Common myeloid progenitor, CD34-positive (primary cell): ENCODE measurements at regions not wholly inside any gene's neighbourhood (a gene's known extent, or its start where the extent isn't known, plus 50 kb on each side); places are given as distances from the start of the nearest gene placed in this dataset.

Experiments
- CTCF ChIA-PET: fragments of 350-600 bp; sonication (Branson Sonifier 250); formaldehyde crosslinking; loops from one replicate; lab custom pipeline; 2021; ENCODE audit warnings: antibody characterized with exemption; lab: Charles Lee
- POLR2A ChIA-PET: fragments of 350-600 bp; sonication (Branson Sonifier 250); formaldehyde crosslinking; loops from one replicate; lab custom pipeline; 2021; ENCODE audit warnings: antibody characterized with exemption; lab: Charles Lee
- DNase-seq, 3 donors: peaks; one replicate each; pipeline versions ENCODE4 v3.0.0 to v3.0.0-alpha.2; 2013
- H3K27ac ChIP-seq, 2 experiments: 1 replicate in 1 of 2; 2 replicates in 1 of 2; pipeline ENCODE4 v1.7.0; 2013; ENCODE audit warnings: inconsistent platforms in 2 of 2, low read length in 2 of 2, mild to moderate bottlenecking in 2 of 2, low read depth in 1 of 2, moderate library complexity in 1 of 2; ENCODE audit not compliant: severe bottlenecking in 2 of 2, insufficient read depth in 1 of 2, poor library complexity in 1 of 2
- H3K27me3 ChIP-seq, 5 experiments: replicated peaks in 2 of 5; 1 replicate in 3 of 5; 2 replicates in 2 of 5; pipeline versions ENCODE4 v1.6.1 to v1.7.0; 2013; ENCODE audit warnings: low read length in 4 of 5, mild to moderate bottlenecking in 2 of 5, moderate library complexity in 2 of 5, inconsistent platforms in 1 of 5; ENCODE audit not compliant: insufficient read depth in 5 of 5, control insufficient read depth in 4 of 5
- H3K36me3 ChIP-seq, 4 experiments: 1 replicate in 2 of 4; 2 replicates in 2 of 4; pipeline versions ENCODE4 v1.6.1 to v1.7.0; 2013; ENCODE audit warnings: low read length in 3 of 4, control low read depth in 1 of 4, mild to moderate bottlenecking in 1 of 4; ENCODE audit not compliant: control insufficient read depth in 4 of 4, insufficient read depth in 4 of 4
- H3K4me1 ChIP-seq, 4 experiments: 1 replicate in 3 of 4; 2 replicates in 1 of 4; pipeline versions ENCODE4 v1.6.1 to v1.7.1; 2013; ENCODE audit warnings: low read length in 3 of 4, mild to moderate bottlenecking in 3 of 4, control low read depth in 1 of 4, inconsistent platforms in 1 of 4, moderate library complexity in 1 of 4; ENCODE audit not compliant: control insufficient read depth in 4 of 4, insufficient read depth in 4 of 4; ENCODE audit errors: control extremely low read depth in 1 of 4
- H3K4me3 ChIP-seq, 7 experiments: 1 replicate in 4 of 7; 2 replicates in 3 of 7; pipeline versions ENCODE4 v1.5.1 to v1.7.0; 2013; ENCODE audit warnings: mild to moderate bottlenecking in 7 of 7, low read length in 6 of 7, moderate library complexity in 6 of 7, inconsistent platforms in 2 of 7, low read depth in 2 of 7, control low read depth in 1 of 7; ENCODE audit not compliant: insufficient read depth in 4 of 7, control insufficient read depth in 1 of 7; ENCODE audit errors: extremely low read depth in 1 of 7
- H3K9me3 ChIP-seq, 5 experiments: 1 replicate in 4 of 5; 2 replicates in 1 of 5; pipeline versions ENCODE4 v1.6.1 to v1.7.1; 2013; ENCODE audit warnings: low read length in 4 of 5, mild to moderate bottlenecking in 2 of 5, inconsistent platforms in 1 of 5, low read depth in 1 of 5, moderate library complexity in 1 of 5; ENCODE audit not compliant: control insufficient read depth in 4 of 5, insufficient read depth in 2 of 5; ENCODE audit errors: control extremely low read depth in 1 of 5
- WGBS: methylation state at CpG from one replicate; pipeline ENCODE4 v1.1.5; 2013; ENCODE audit not compliant: insufficient coverage; 5-methylcytosine and 5-hydroxymethylcytosine counted together

DNA sequence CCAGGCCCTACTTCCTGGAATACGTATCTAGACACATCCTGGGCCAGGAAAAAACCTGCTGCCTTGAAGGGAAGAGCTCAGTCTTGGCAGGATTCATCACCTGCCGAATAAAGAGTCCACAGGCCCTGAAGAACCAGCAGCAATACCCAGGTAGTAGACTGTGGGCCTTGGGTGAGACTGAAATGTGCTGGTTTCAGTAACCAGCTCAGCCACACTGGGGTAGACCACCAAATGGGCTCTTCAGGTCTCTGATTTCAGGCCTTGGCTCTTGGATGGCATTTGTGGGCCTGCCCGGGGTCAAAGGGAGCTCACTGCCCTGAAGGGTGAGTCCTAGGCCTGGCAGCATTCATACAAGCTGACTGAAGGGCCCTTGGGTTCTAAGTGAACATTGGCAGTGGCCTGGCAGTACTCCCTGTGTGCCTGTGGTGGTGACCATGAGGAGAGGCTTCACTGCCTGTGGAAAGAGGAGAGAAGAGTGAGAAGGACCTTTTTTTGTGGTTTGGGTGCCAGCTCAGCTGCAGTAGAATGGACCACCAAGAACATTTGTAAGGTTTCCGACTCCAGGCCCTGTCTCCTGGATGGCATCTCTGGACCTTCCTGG is 175.1 kb downstream of the ANKRD30B start:
- Histone ChIP-seq H3K4me3 (no peak overlapping the region), H3K36me3 (no peaks in the 10 kb centered on the region), H3K9me3 (peaks cover 0 to 5% (median 0%) of the 10 kb centered on the region in 5 experiments), H3K27me3 (no peaks in the 10 kb centered on the region), H3K27ac (no peak overlapping the region), H3K4me1 (no peaks in the 10 kb centered on the region)
- WGBS, result 87% methylated on average over 4 of the region's 4 CpGs
- CTCF ChIA-PET, result no interaction called here
- no peak for DNase-seq
- POLR2A ChIA-PET, result no interaction called here

- ChIA-PET POLR2A (no interaction called here), CTCF (no interaction called here)
- Histone ChIP-seq H3K4me1 (no peaks in the 10 kb centered on the region), H3K9me3 (peaks cover 0 to 7% (median 0%) of the 10 kb centered on the region in 5 experiments), H3K4me3 (no peak overlapping the region), H3K36me3 (no peaks in the 10 kb centered on the region), H3K27ac (no peak overlapping the region), H3K27me3 (no peaks in the 10 kb centered on the region)
- no peak for DNase-seq
- 100% methylated on average over 2 of the region's 4 CpGs for WGBS
These were observed 176.3 kb downstream of the ANKRD30B start for GRCh38 chr18:14924226-14924625.

DNA sequence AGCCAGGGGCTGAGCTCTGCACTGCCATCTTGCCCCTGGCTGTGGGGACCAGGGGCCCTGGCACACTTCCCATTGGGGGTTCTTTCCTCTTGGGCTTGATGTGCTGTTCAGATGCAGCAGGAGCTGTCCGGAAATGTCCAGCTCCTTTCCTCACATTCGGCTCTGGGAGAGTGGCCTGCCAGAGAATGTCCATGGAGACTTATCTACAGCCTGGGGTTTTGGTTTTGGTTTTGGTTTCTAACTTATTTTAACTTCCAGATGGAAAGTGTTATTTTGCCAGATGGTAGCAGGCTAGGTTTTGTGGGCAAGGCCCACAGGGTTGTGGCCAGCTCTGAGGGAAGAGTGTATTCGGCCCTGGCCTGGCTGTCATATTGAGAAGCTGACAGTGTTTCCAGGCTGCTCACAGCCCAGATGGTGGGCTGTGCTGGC is 177.3 kb downstream of the ANKRD30B start:
- DNase-seq, result no peak
- Histone ChIP-seq H3K4me1 (no peaks in the 10 kb centered on the region), H3K36me3 (no peaks in the 10 kb centered on the region), H3K4me3 (no peak overlapping the region), H3K27me3 (no peaks in the 10 kb centered on the region), H3K27ac (no peak overlapping the region), H3K9me3 (peaks cover 0 to 7% (median 0%) of the 10 kb centered on the region in 5 experiments)
- ChIA-PET POLR2A (no interaction called here), CTCF (no interaction called here)
- WGBS, result 0% methylated on average over 1 of the region's 3 CpGs

GRCh38 chr18:14927701-14928100 is 179.7 kb downstream of the ANKRD30B start:
- ChIA-PET CTCF (no interaction called here), POLR2A (no interaction called here)
- WGBS, result 100% methylated on average over 1 of the region's 3 CpGs
- Histone ChIP-seq H3K4me3 (no peak overlapping the region), H3K27me3 (no peaks in the 10 kb centered on the region), H3K4me1 (no peaks in the 10 kb centered on the region), H3K27ac (no peak overlapping the region), H3K36me3 (no peaks in the 10 kb centered on the region), H3K9me3 (peaks cover 0 to 9% (median 0%) of the 10 kb centered on the region in 5 experiments)
- DNase-seq, result no peak

DNA sequence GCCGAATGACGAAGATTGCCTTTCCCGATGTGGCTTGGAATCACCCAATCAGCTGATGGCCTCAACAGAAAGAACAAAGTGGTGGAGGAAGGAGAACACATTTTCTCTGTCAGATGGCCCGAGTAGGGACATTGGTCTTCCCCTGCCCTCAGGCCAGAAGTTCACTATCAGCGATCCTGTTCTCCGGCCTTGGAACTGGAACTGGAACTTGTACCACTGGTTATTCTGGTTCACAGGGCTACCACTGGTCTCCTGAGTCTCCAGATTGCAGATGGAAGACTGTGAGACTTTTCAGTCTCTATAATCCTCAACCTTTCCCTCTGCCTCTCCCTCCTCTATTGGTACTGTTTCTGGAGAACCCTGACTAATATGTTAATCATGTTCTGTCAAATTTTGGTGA is 180.4 kb downstream of the ANKRD30B start:
- Histone ChIP-seq H3K4me1 (no peaks in the 10 kb centered on the region), H3K36me3 (no peaks in the 10 kb centered on the region), H3K4me3 (no peak overlapping the region), H3K27me3 (no peaks in the 10 kb centered on the region), H3K27ac (no peak overlapping the region), H3K9me3 (peaks cover 0 to 7% (median 0%) of the 10 kb centered on the region in 5 experiments)
- ChIA-PET POLR2A (no interaction called here), CTCF (no interaction called here)
- 95% methylated on average over 6 of the region's 6 CpGs for WGBS
- DNase-seq, result no peak

DNA sequence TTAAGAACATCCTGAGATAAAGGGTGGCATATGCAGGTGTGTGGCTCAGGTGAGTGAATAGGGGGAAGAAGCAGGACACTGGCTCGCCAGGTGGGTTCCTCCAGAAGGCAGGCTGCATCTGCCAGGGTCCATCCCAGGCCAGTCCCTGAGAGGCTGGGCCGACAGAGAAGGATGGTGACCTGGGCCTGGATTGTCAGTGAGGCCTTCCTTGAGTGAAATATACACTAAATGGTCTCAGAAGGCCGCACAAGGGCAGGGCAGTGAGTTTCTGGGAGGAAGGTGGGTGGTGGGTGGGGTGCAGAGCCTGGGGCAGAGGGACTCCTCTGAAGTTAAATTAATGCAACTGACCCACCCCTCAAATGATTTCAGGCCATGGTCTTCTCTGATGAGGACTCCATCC is 182.1 kb downstream of the ANKRD30B start:
- CTCF ChIA-PET, result no interaction called here
- no peak for DNase-seq
- POLR2A ChIA-PET, result no interaction called here
- Histone ChIP-seq H3K4me1 (no peaks in the 10 kb centered on the region), H3K27ac (no peak overlapping the region), H3K27me3 (no peaks in the 10 kb centered on the region), H3K9me3 (peaks cover 0 to 6% (median 0%) of the 10 kb centered on the region in 5 experiments), H3K36me3 (no peaks in the 10 kb centered on the region), H3K4me3 (no peak overlapping the region)
- 78% methylated on average over 3 of the region's 3 CpGs for WGBS

DNA sequence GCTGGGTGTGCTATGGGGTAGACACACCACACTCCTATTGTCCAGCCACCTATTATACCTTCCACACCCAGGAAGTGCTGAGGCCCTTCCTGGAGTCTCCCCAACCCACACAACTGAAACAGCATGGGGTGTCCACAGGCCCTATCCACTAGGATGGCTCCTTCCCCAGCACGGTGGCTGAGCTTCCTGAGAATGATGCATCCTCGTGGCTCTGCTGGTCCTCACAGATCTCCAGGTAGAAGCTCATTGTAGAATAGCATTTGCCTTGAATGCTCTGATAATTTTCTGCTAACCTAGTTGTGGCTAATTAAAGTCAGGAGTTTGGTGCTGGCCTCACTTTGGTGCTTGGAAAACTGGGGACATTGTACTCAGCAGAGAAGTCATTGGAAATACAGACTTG is 182.6 kb downstream of the ANKRD30B start:
- Histone ChIP-seq H3K27me3 (no peaks in the 10 kb centered on the region), H3K36me3 (no peaks in the 10 kb centered on the region), H3K27ac (no peak overlapping the region), H3K9me3 (peaks cover 0 to 6% (median 0%) of the 10 kb centered on the region in 5 experiments), H3K4me3 (no peak overlapping the region), H3K4me1 (no peaks in the 10 kb centered on the region)
- POLR2A ChIA-PET, result no interaction called here
- CTCF ChIA-PET, result no interaction called here
- 94% methylated on average over 2 of the region's 2 CpGs for WGBS
- no peak for DNase-seq
